Ovary (tissue), 7 donors: ENCODE measurements at regions not wholly inside any gene's neighbourhood (a gene's known extent, or its start where the extent isn't known, plus 50 kb on each side); places are given as distances from the start of the nearest gene placed in this dataset.
A peak's percentile ranks its signal among the peaks of the same experiment; 100 is the strongest.

Source experiments
- DNase-seq, 5 donors: peaks; one replicate each; pipeline ENCODE4 v3.0.0-alpha.2; 2019 to 2020
- H3K27ac ChIP-seq, 2 donors: fragments of 200-600 bp; one replicate each; pipeline versions ENCODE4 v1.5.1 to v1.8.0; 2019 to 2022
- H3K27me3 ChIP-seq: fragments of 200-600 bp; one replicate; pipeline ENCODE4 v1.8.0; 2022
- H3K36me3 ChIP-seq: fragments of 200-600 bp; sonication (generic); one replicate; pipeline ENCODE4 v1.5.1; 2019
- H3K4me1 ChIP-seq: one replicate; pipeline ENCODE4 v1.8.1; 2013; ENCODE audit warnings: mild to moderate bottlenecking, moderate library complexity; ENCODE audit not compliant: insufficient read depth
- H3K4me3 ChIP-seq: fragments of 200-600 bp; sonication (generic); one replicate; pipeline ENCODE4 v1.5.1; 2017
- H3K9me3 ChIP-seq, 2 donors: fragments of 200-600 bp in 1 of 2; sonication (generic) in 1 of 2; one replicate each; pipeline versions ENCODE4 v1.5.1 to v1.8.1; 2013 to 2019; ENCODE audit warnings: mild to moderate bottlenecking in 1 of 2, moderate library complexity in 1 of 2
- CTCF ChIP-seq, 3 donors: fragments of 450-650 bp in 2 of 3; fragments of 200-600 bp in 1 of 3; IDR thresholded peaks; one replicate each; pipeline versions ENCODE4 v1.5.1 to v1.8.0; 2016 to 2022; ENCODE audit warnings: antibody characterized with exemption in 3 of 3, mild to moderate bottlenecking in 1 of 3
- EP300 ChIP-seq: sonication (generic); formaldehyde crosslinking; IDR thresholded peaks from one replicate; pipeline ENCODE4 v1.6.1; 2017; ENCODE audit warnings: antibody characterized with exemption
- POLR2A ChIP-seq: fragments of 450-650 bp; IDR thresholded peaks from one replicate; pipeline ENCODE4 v1.6.1; 2017; ENCODE audit warnings: antibody characterized with exemption, mild to moderate bottlenecking, moderate library complexity
- WGBS, 3 donors: extraction: QIAGEN DNeasy Blood & Tissue Kit in 1 of 3; methylation state at CpG; one replicate each; pipeline versions ENCODE4 v1.1.5 to v1.1.7; 2013 to 2017; 5-methylcytosine and 5-hydroxymethylcytosine counted together
- intact Hi-C, 4 donors: fragments of 100-400 bp; cut with DNase I; formaldehyde crosslinking; loops; one replicate each; pipeline versions ENCODE4 v1.11.0 to v1.15.1; 2022 to 2023
- donor health status: DM: no; HTN: no; CAD: no; lungs with moderate emphysema.
- donor health status: DM: no; HTN: no; CAD: no.
- donor health status: Bipolar disorder and iron deficiency.
- donor health status: DM: no; HTN: no; CAD: no.
- donor health status: DM: yes; HTN: yes; CAD: no.

GRCh38 chr22:25448435-25449051, 115.9 kb upstream of the GRK3 start:
- intact Hi-C loops: loop anchor here in 2 of 4 donors (5.0 to 10.0 kb wide), 2 partner anchors 84 to 86 kb away; no protein-coding TSS in a partner anchor
- H3K27ac ChIP-seq: peak overlapping the region; percentile 14 to 55
- TF ChIP-seq CTCF (IDR thresholded peaks at IDR 0.05) (no peak), EP300 (no peak), POLR2A (no peak)
- 0 to 1% (median 0%) methylated on average over 15 to 16 of the region's 16 CpGs for WGBS, 3 donors
- peak overlapping the region; percentile 65 for H3K4me3 ChIP-seq
- H3K36me3 ChIP-seq: no peaks in the 10 kb centered on the region
- H3K27me3 ChIP-seq: no peaks in the 10 kb centered on the region
- peaks cover 8% of the 10 kb centered on the region for H3K4me1 ChIP-seq
- H3K9me3 ChIP-seq: no peaks in the 10 kb centered on the region
- peak in 1 of 5 donors; percentile 31 for DNase-seq

- Histone ChIP-seq H3K27me3 (no peaks in the 10 kb centered on the region), H3K9me3 (no peaks in the 10 kb centered on the region), H3K4me3 (no peak overlapping the region), H3K27ac (no peak overlapping the region), H3K4me1 (peaks cover 8% of the 10 kb centered on the region), H3K36me3 (no peaks in the 10 kb centered on the region)
- intact Hi-C loops: loop anchor here in 2 of 4 donors (5.0 to 10.0 kb wide), 2 partner anchors 85 to 88 kb away; no protein-coding TSS in a partner anchor
- WGBS, 3 donors: 69 to 82% (median 78%) methylated on average over 9 of the region's 9 CpGs
- no peak for TF ChIP-seq CTCF (IDR thresholded peaks at IDR 0.05)
- TF ChIP-seq EP300: no peak
- TF ChIP-seq POLR2A: no peak
- DNase-seq: no peak
Measured at GRCh38 chr22:25449781-25450317, 114.6 kb upstream of the GRK3 start.

GRCh38 chr22:25451480-25452114, 112.9 kb upstream of the GRK3 start:
- no peak overlapping the region for H3K4me3 ChIP-seq
- no peaks in the 10 kb centered on the region for H3K27me3 ChIP-seq
- H3K4me1 ChIP-seq: peaks cover 8% of the 10 kb centered on the region
- no peaks in the 10 kb centered on the region for H3K9me3 ChIP-seq
- H3K27ac ChIP-seq: no peak overlapping the region
- no peaks in the 10 kb centered on the region for H3K36me3 ChIP-seq
- TF ChIP-seq POLR2A: no peak
- no peak for TF ChIP-seq CTCF (IDR thresholded peaks at IDR 0.05)
- no peak for TF ChIP-seq EP300
- no peak for DNase-seq
- WGBS, 3 donors: 22 to 36% (median 29%) methylated on average over 2 of the region's 2 CpGs
- intact Hi-C loops: no loop called here

- no peak for DNase-seq
- WGBS, 3 donors: 12 to 26% (median 12%) methylated on average over 10 of the region's 10 CpGs
- H3K9me3 ChIP-seq: no peaks in the 10 kb centered on the region
- intact Hi-C loops: no loop called here
- H3K4me1 ChIP-seq: peaks cover 8% of the 10 kb centered on the region
- no peak overlapping the region for H3K4me3 ChIP-seq
- TF ChIP-seq CTCF (IDR thresholded peaks at IDR 0.05) (no peak), EP300 (no peak), POLR2A (no peak)
- H3K27me3 ChIP-seq: no peaks in the 10 kb centered on the region
- H3K36me3 ChIP-seq: no peaks in the 10 kb centered on the region
- H3K27ac ChIP-seq: peak overlapping the region in 1 of 2 donors; percentile 14
Measured at GRCh38 chr22:25452116-25452700, 112.3 kb upstream of the GRK3 start.
